Left lung (tissue), 4 donors: ENCODE measurements at regions not wholly inside any gene's neighbourhood (a gene's known extent, or its start where the extent isn't known, plus 50 kb on each side); places are given as distances from the start of the nearest gene placed in this dataset.
"Not testable (repeated sequence)": the region's sequence is repeated elsewhere in the genome, so short reads cannot be mapped to it uniquely, and the experiment has no call there.

Source experiments
- ATAC-seq: fragments of 200-7000 bp; cut with Tn5 transposase; one replicate; pipeline ENCODE4 v1.9.1; 2020; ENCODE audit warnings: moderate library complexity
- DNase-seq, 4 donors: peaks; one replicate each; pipeline ENCODE4 v3.0.0-alpha.2; 2013 to 2020
- H3K27ac ChIP-seq, 2 donors: fragments of 200-600 bp; sonication (generic) in 1 of 2; one replicate each; pipeline versions ENCODE4 v1.5.0 to v1.8.0; 2020 to 2021
- H3K27me3 ChIP-seq, 2 donors: fragments of 200-600 bp; sonication (generic) in 1 of 2; one replicate each; pipeline versions ENCODE4 v1.5.0 to v1.8.0; 2020 to 2021
- H3K36me3 ChIP-seq, 2 donors: fragments of 200-600 bp; sonication (generic) in 1 of 2; one replicate each; pipeline versions ENCODE4 v1.5.0 to v1.8.0; 2020 to 2021
- H3K4me1 ChIP-seq, 2 donors: fragments of 200-600 bp; one replicate each; pipeline ENCODE4 v1.8.0; 2021
- H3K4me3 ChIP-seq, 2 donors: fragments of 200-600 bp; sonication (generic) in 1 of 2; one replicate each; pipeline versions ENCODE4 v1.5.0 to v1.8.0; 2020 to 2021; ENCODE audit warnings: mild to moderate bottlenecking in 1 of 2
- H3K9me3 ChIP-seq, 2 donors: fragments of 200-600 bp; sonication (generic) in 1 of 2; one replicate each; pipeline versions ENCODE4 v1.5.0 to v1.8.0; 2020 to 2021
- CTCF ChIP-seq, 2 donors: fragments of 200-600 bp; sonication (generic) in 1 of 2; IDR thresholded peaks; one replicate each; pipeline versions ENCODE4 v1.5.0 to v1.8.0; 2021; ENCODE audit warnings: antibody characterized with exemption in 2 of 2
- intact Hi-C, 2 donors: fragments of 100-400 bp; cut with DNase I; formaldehyde crosslinking; loops; one replicate each; pipeline versions ENCODE4 v1.11.2 to v1.14.2; 2022
- donor health status: DM: no; HTN: yes; CAD: no.
- donor health status: DM: no; HTN: no; CAD: no.

GRCh38 chr13:62371737-62372136 lies 956.1 kb upstream of the PCDH20 start:
- H3K4me3 ChIP-seq: no peak overlapping the region
- H3K9me3 ChIP-seq: no peaks in the 10 kb centered on the region
- no peak for ATAC-seq
- H3K27ac ChIP-seq: no peak overlapping the region
- no peaks in the 10 kb centered on the region for H3K36me3 ChIP-seq
- no peak for TF ChIP-seq CTCF (IDR thresholded peaks at IDR 0.05)
- intact Hi-C loops: no loop called here
- DNase-seq: no peak
- no peaks in the 10 kb centered on the region for H3K4me1 ChIP-seq
- no peaks in the 10 kb centered on the region for H3K27me3 ChIP-seq

- H3K9me3 ChIP-seq, H3K4me1 ChIP-seq, DNase-seq, H3K27me3 ChIP-seq, intact Hi-C loops, H3K4me3 ChIP-seq, ATAC-seq, H3K36me3 ChIP-seq, H3K27ac ChIP-seq: not testable (repeated sequence)
These were observed 952.3 kb upstream of the PCDH20 start for GRCh38 chr13:62367971-62368370.

GRCh38 chr13:62360609-62361008 lies 945.0 kb upstream of the PCDH20 start:
- intact Hi-C loops: no loop called here
- H3K4me1 ChIP-seq: no peaks in the 10 kb centered on the region
- no peaks in the 10 kb centered on the region for H3K9me3 ChIP-seq
- ATAC-seq (no peak), DNase-seq (no peak)
- no peak overlapping the region for H3K27ac ChIP-seq
- TF ChIP-seq CTCF (IDR thresholded peaks at IDR 0.05): no peak
- no peaks in the 10 kb centered on the region for H3K36me3 ChIP-seq
- H3K27me3 ChIP-seq: no peaks in the 10 kb centered on the region
- no peak overlapping the region for H3K4me3 ChIP-seq

- Histone ChIP-seq H3K4me3 (no peak overlapping the region), H3K9me3 (no peaks in the 10 kb centered on the region), H3K36me3 (no peaks in the 10 kb centered on the region), H3K27me3 (no peaks in the 10 kb centered on the region), H3K4me1 (no peaks in the 10 kb centered on the region), H3K27ac (no peak overlapping the region)
- no peak for DNase-seq
- intact Hi-C loops: no loop called here
- no peak for TF ChIP-seq CTCF (IDR thresholded peaks at IDR 0.05)
- ATAC-seq: no peak
These were observed 942.9 kb upstream of the PCDH20 start for GRCh38 chr13:62358646-62358932.

- no peaks in the 10 kb centered on the region for H3K36me3 ChIP-seq
- H3K4me3 ChIP-seq: no peak overlapping the region
- no peaks in the 10 kb centered on the region for H3K4me1 ChIP-seq
- no peaks in the 10 kb centered on the region for H3K27me3 ChIP-seq
- DNase-seq: no peak
- no peak overlapping the region for H3K27ac ChIP-seq
- H3K9me3 ChIP-seq: no peaks in the 10 kb centered on the region
- intact Hi-C loops: no loop called here
- no peak for TF ChIP-seq CTCF (IDR thresholded peaks at IDR 0.05)
- ATAC-seq: peak; percentile 77
These were observed 942.4 kb upstream of the PCDH20 start for GRCh38 chr13:62357887-62358645.

- DNase-seq: no peak
- no peaks in the 10 kb centered on the region for H3K36me3 ChIP-seq
- peaks cover 0 to 4% of the 10 kb centered on the region in 2 donors for H3K9me3 ChIP-seq
- no peaks in the 10 kb centered on the region for H3K4me1 ChIP-seq
- ATAC-seq: no peak
- no peak overlapping the region for H3K27ac ChIP-seq
- no peak for TF ChIP-seq CTCF (IDR thresholded peaks at IDR 0.05)
- no peaks in the 10 kb centered on the region for H3K27me3 ChIP-seq
- intact Hi-C loops: no loop called here
- no peak overlapping the region for H3K4me3 ChIP-seq
These were observed 941.3 kb upstream of the PCDH20 start for GRCh38 chr13:62356977-62357376.
